ENCODE measurements at regions not wholly inside any gene's neighbourhood (a gene's known extent, or its start where the extent isn't known, plus 50 kb on each side); places are given as distances from the start of the nearest gene placed in this dataset.

DNA sequence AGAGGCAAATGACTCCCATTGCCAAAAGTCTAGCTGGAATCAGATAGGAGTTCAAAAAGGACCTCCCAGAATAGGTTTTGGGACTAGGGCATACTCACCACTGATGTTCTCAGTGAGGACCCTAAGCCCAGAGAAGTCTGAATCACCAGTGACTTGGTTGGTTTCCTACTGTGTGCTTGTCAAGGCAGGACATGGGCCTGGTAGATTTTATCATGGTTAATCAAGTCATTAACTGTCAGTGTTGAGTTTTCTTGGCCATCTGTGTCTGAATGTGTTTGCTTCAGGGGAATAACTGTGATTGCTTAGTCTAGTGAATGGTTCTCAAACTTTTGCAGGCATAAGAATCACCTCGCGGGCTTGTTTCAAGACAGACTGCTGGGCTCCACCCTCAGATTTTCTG lies 99.0 kb upstream of the GDNF start:
- DNase-seq (ENCODE audit: insufficient read length, low spot score) (no peak), FAIRE-seq (no peak)
- TF ChIP-seq, protein P1, sequence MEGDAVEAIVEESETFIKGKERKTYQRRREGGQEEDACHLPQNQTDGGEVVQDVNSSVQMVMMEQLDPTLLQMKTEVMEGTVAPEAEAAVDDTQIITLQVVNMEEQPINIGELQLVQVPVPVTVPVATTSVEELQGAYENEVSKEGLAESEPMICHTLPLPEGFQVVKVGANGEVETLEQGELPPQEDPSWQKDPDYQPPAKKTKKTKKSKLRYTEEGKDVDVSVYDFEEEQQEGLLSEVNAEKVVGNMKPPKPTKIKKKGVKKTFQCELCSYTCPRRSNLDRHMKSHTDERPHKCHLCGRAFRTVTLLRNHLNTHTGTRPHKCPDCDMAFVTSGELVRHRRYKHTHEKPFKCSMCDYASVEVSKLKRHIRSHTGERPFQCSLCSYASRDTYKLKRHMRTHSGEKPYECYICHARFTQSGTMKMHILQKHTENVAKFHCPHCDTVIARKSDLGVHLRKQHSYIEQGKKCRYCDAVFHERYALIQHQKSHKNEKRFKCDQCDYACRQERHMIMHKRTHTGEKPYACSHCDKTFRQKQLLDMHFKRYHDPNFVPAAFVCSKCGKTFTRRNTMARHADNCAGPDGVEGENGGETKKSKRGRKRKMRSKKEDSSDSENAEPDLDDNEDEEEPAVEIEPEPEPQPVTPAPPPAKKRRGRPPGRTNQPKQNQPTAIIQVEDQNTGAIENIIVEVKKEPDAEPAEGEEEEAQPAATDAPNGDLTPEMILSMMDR (IDR thresholded peaks at IDR 0.05; ENCODE audit: insufficient read depth, missing control alignments), result no peak

GRCh38 chr5:37938076-37938852 lies 98.4 kb upstream of the GDNF start:
- TF ChIP-seq, protein P1 (IDR thresholded peaks at IDR 0.05; ENCODE audit: insufficient read depth, missing control alignments), result no peak
- no peak for DNase-seq (ENCODE audit: insufficient read length, low spot score)
- FAIRE-seq, result no peak

DNA sequence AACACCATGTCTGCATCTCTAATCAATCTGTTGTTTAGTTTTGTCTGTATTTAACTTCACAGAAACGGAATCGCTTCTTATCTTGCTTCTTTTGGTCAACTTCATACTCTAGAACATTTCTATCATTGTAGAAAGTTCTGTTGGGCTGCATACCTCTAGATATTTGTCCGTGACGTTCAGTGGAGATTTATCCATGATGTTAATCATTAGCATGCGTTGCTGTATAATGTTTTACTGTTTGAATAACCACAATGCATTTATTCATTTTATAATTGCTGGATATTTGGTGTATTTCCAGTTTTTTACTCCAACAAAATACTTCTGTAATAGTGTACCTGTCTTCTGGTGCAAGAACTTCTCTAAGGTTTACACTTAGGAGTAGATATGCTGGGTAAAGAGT lies 96.2 kb upstream of the GDNF start:
- no peak for FAIRE-seq
- TF ChIP-seq, protein P1 (IDR thresholded peaks at IDR 0.05; ENCODE audit: insufficient read depth, missing control alignments), result no peak
- DNase-seq (ENCODE audit: insufficient read length, low spot score), result no peak

GRCh38 chr5:37933576-37933975 lies 93.7 kb upstream of the GDNF start:
- TF ChIP-seq, protein P1 (IDR thresholded peaks at IDR 0.05; ENCODE audit: insufficient read depth, missing control alignments), result no peak
- no peak for FAIRE-seq
- DNase-seq (ENCODE audit: insufficient read length, low spot score), result no peak

DNA sequence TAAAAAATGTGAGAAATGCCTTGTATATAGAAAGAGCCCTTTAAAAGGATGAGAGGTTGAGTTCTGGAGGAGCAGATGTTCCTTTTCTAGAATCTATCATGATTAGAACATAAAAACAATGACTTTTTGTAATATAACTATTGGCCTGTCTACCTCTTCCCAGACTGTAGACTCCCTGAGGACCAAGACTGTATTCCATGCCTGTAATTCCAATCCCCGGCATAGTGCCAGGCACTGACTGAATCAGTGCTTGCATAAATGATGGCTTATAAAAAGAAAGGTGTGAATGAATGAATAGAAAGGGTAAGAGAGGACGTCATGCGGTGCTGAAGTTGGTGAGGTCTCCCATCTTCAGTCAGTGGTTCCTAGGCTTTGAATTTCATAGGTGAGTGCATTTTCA lies 92.6 kb upstream of the GDNF start:
- FAIRE-seq, result no peak
- TF ChIP-seq, protein P1 (IDR thresholded peaks at IDR 0.05; ENCODE audit: insufficient read depth, missing control alignments), result no peak
- DNase-seq (ENCODE audit: insufficient read length, low spot score), result no peak

- TF ChIP-seq, protein P1 (IDR thresholded peaks at IDR 0.05; ENCODE audit: insufficient read depth, missing control alignments), result no peak
- FAIRE-seq (no peak), DNase-seq (ENCODE audit: insufficient read length, low spot score) (no peak)
These were observed 91.7 kb upstream of the GDNF start for GRCh38 chr5:37931541-37931940.

DNA sequence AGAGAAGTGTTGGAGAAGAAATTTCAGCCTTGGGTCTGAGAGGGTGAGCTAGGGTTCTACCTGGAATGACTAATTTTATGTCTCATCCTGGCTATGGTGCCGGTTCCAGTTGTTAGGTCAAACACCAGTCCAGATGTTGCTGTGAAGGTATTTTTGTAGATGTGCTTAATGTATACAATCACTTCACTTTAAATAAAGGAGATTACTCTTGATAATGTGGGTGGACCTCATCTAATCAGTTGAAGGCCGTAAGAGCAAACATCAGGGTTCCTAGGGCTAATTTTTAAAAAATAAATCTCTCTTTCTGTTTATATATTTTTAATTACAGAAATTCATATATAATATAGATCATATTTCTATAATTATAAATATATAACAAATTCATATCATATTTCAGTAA lies 90.5 kb upstream of the GDNF start:
- TF ChIP-seq, protein P1 (IDR thresholded peaks at IDR 0.05; ENCODE audit: insufficient read depth, missing control alignments), result no peak
- FAIRE-seq, result no peak
- DNase-seq (ENCODE audit: insufficient read length, low spot score), result no peak

Data from D721Med (cell line).